Stimulated activated CD8-positive, alpha-beta memory T cell treated with anti-CD3 and anti-CD28 coated beads, Interleukin-2, amount 100 ng/mL, for 48 hours (primary cell): ENCODE measurements at regions not wholly inside any gene's neighbourhood (a gene's known extent, or its start where the extent isn't known, plus 50 kb on each side); places are given as distances from the start of the nearest gene placed in this dataset.

Experiments used
- DNase-seq, 2 donors: peaks; one replicate each; pipeline ENCODE4 v3.0.0-alpha.2; 2020; ENCODE audit warnings: low read depth in 2 of 2

DNA sequence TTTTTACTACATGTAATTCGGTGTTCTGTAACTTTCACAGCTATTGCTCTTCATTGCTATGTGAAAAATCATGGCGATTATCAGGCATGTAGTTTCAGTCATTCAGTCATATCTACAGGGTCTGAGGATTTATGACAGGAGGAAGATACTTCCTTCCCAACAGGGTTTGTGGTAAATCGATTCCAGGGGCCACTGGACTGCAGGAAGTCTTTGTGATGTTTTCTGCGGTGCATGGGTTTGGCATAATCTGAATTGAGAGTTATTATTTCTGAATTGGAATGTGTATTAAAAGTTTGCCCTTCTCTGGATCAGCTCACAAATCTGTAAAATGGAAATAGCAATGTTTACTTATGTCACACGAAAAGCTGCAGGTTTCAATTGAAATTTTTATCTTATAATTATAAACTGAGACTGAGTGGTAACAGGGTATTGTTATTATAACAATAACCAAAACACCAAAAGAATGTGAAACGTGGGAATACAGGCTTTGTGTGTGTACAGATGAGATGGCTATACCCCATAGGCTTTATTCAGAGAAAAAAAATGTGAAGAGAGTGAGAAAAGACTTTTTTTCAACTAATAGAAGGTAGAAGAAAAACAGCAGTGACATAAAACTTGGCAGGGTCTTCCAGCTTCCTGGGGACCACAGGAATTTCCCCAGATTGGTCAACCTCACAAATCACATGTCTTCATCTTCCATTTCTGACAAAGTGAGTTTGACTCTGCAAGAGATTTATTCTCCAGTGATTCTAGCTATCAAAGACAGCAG lies 307.7 kb upstream of the NFE2L3 start:
- DNase-seq: no peak

GRCh38 chr7:25845464-25845863 lies 306.5 kb upstream of the NFE2L3 start:
- DNase-seq: no peak

DNA sequence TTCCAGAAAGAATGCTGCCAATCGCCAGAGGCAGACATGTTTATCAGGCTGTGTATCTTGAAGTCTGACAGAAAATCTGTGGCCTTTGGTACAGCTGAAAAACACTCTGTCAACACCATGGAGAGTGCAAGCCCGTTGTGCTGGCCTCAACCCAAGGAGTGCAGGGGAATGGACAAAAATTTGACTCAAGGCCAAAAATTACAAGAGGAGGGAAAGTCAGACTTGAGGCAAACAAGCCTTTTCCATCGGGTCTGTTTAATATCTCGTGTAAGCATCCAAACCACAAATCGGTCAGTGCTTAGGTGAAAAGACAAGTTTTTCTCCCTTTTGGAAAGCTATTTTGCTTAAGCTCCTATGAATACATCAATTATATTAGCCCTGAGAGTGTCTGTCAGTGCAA lies 305.3 kb upstream of the NFE2L3 start:
- no peak for DNase-seq

DNA sequence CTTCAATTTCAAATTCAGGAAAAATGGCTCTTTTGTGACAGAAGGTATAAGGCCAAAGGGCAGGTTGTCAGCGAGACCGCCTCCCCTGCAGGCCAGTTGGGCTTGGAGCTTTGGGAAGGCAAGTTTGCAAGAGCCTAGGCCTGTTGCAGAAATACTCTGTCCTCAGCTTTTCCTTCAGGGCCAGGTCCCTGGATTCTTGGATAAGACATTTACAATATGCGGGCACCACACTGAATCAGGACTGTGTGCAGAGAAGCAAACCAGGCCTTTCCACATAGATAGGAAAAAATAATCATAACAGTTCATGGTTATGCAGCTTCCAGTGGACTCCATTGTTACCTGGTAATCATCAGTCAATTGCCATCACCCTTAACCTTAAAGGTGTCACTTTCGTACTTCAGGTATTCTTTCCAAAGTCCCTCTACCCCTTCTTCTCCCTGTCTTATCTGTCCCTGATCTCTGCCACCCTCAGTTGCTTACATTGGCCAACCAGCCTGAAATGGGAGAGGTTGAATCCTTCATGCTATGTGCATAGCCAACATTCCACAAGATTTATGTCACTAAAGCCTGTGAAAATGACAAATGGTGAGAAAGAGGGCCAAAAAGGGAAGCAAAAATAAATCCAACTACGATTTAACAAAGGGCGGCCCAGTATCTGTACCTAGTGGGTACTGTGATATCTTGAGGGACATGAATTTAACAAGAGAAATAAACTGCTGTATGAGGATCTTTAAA lies 304.5 kb upstream of the NFE2L3 start:
- no peak for DNase-seq

DNA sequence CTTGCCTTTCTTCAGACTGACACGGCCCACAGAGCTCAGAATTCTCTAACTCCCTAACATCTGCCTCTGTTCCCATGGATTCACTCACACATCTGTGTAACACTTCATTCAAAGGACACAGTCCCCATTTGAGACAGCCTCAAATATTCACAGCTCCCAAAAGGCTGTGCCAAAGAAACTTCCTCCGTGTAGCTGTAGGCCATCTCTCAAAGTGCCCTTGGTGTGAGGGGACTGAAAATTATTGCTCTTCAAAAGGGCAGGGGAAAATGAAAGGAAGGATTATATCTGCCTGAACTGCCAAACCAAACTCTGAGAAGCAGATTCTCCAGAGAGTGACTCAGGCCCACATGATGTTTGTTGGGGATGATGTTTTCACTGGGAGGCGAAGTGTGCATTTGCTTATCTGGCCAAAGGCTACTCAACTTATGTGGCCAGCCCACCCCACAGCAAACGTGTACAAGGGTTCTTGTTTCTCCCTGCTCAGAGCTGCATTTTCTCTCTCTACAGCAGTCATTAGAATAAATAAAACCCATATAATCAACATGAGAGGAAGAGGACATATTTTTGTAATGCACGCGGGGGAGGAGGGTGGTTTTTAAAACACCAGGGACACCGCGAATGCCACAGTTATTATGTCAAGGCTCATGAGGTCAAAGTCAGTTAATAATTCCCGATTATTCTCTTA lies 302.4 kb upstream of the NFE2L3 start:
- no peak for DNase-seq

GRCh38 chr7:25850216-25850615 lies 301.8 kb upstream of the NFE2L3 start:
- DNase-seq: no peak

- DNase-seq: no peak
Measured at GRCh38 chr7:25850735-25851134, 301.3 kb upstream of the NFE2L3 start.

GRCh38 chr7:25851332-25852210 lies 300.4 kb upstream of the NFE2L3 start:
- peak; percentile 48 to 56 for DNase-seq

DNA sequence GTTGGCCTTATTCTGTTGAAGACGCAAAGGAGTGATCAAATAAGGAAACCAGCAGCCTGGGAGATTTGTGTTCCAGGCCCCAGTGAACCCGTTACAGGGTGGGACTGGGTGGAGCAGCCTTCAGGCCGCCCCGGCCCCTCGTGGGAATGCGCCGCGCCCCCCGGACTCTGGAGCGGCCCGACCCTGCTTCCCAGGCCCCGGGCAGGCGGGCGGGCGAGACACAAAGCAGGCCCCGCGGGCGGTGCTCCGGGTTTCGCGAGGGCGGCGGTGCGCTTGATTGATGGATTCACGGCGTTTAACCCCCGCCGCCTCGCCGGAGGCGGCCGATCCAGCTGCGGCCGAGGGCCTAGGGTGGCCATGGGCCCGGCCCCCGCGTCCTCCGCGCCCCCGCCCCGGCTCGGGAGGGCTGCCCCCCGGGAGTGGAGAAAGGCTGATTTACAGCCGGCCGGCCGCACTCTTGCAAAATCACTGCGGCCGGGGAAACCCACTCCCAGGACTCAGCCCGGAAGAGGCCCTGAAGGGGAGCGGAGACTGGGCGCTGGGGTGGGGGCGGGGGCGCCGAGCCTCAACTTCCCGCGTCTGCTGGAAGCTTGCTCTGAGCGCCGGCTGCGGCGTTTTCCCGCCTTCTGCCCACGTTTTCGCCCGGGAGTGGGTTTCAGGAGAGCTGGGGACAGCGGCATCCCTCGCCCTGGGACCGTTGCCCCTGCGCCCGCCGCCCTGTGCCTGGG lies 299.6 kb upstream of the NFE2L3 start:
- no peak for DNase-seq

GRCh38 chr7:25852939-25853271 lies 299.1 kb upstream of the NFE2L3 start:
- DNase-seq: no peak

DNA sequence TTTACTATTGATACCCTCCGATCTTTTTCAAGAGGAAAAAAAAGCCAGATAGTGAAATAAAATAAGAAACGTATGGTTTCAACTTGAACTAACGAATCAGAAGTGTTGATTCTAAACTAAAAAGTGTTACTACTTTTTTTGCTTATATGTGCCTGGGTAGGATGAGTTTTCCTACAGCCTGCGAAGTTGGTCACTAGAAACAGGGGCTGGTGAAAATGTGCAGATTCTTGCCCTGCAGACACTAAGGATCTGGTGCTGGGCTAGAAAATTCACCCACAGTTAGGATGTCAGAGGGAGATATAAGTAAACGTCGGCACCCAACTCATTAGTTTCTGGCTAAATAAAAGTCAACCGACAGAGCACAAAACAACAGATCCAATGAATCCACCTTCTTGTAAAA lies 298.7 kb upstream of the NFE2L3 start:
- no peak for DNase-seq

DNA sequence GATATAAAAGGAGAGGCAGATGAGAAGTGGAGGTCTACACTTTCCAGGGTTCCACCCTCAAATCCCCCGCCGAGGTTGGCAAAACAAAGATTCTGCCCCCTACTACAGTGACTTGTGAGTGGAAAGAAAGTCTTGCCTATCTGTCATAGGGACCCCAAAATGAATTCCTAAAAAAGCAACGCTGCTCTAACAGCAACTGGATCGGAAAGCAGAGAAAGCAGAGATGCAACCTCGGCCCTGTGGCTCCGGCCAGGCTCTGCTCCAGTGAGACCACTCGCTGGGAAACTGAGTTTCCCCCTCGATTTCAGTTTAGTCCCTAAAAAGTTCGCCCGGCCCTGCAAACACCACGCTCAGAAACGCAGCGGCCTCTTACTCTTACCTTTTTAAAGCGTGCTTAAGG lies 297.9 kb upstream of the NFE2L3 start:
- no peak for DNase-seq

DNA sequence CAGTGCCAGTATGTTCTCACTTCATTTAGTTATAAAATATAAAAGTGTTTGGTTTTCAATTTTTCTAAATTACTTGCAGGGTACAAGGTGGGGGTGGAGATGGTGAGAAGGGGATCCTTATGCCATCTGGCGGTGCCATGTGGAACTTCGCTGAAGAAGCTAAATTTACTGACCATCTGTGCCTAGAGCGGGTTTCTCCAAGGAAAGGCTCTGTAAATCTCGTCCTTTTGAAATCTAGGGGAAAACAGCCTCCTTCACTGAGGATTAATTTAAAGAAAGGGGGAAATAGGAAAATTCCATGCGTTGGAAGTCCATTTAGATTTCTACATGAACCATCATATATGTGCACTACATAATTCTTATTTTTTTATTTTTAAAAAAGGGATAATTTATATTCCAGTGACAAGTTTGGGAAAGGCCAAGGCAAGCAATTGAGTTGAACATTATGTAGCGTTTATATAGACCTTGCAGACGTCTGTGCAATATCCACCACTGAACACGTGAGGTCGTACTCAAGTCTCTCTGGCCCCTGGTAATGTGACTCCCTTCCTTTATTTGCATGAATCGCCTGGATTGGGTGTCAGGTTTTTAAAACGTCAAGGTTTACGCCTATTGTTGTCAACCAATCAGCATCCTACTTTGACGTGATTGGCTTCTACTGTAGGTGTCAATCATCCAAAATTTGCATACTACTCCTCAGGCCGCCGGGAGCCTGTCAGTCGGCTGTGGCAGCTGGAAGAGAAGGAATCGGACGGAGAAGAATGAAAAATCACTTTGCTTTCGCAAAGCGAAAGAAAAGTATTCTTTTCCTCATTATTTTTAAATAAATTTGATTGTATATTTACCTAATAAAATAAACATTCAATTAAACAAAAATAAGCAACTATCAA lies 297.1 kb upstream of the NFE2L3 start:
- no peak for DNase-seq

DNA sequence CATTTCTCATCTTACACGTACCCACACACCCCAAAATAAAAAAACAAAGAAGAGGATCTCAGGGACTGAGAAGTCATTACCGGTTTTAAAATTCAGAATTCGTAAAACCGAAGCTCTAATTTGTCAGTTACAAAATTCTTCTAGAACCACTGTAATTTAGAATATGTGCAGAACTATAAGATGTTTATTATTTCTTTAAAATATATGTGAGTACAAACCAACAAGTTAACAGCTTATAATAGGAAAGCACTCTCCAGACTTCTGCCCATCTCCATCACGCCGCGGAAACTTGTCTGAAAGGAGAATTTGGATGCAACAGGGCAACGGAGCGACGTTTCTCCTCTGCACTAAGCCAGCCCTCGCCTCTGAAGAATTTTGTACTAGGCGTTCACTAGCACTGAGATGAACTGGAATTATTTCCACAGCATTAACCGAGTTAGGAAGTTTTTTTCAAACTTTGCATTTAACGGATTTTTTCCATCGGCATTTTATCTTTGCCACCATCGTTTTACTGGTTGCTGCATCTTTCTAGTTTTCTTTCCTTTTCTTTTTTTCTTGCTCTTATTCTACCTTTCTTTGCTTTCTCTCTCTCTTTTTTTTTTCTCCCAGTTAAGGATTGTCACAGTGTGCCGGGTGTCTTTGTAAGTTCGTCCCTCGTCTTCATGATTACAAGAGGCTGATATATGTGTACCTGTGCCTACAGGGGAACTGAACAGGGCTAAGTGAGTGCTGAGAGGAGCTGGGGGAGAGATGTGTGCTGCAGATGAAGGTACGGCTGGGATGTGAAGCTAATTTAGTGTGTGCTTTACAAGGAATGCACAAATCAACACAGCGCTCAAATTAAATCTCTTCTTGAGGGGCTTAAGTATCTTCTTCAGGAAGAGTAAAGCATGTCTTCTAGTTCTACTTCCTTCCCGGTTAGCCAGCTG lies 295.9 kb upstream of the NFE2L3 start:
- no peak for DNase-seq

DNA sequence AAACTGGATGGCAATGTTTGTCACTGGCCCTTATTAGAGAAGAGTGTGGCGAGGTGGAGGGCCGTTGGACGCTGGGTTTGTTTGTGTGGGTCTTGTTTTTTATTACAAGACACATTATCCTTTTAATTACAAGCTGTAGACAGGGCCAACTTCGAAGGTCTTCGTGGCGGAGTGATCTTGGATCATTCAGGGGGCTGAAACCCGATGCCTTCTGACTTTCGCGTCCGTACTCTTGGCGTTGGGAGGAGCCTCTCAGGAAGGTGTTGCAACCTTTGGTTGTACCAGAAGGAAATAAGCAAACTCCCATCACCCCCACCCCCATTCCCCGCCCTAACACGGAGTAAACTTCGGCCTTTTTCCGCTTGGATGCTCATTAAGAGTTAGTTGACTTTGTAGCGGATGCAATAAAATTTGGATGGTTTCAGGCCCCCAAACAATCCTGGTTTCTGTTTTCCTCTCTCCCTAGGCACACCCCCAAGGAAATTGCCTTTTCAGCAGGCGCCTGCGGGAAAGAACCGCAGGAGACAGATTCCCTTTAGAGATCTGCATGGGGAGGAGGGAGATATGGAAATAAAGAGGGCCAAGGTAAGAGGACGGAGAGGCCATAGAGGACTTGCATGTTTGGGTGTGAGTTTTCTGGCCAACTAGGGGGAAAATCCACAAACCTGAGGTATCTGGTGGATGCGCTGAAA lies 294.5 kb upstream of the NFE2L3 start:
- no peak for DNase-seq

DNA sequence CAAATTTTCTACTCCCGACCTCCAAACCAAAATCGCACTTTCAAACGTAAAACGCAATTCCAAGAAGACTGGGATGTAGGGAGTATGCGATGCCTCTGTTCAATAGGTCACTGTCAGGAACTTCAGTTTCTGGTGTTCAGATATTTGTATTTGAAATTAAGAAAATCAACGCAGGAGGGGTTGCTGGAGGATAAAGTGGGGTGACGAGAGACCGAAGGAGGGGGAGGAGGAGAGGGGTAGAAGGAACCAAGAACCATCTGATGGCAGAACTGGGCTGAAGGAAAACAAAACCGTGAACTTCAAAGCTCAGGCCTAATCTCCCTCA lies 293.8 kb upstream of the NFE2L3 start:
- DNase-seq: no peak

DNA sequence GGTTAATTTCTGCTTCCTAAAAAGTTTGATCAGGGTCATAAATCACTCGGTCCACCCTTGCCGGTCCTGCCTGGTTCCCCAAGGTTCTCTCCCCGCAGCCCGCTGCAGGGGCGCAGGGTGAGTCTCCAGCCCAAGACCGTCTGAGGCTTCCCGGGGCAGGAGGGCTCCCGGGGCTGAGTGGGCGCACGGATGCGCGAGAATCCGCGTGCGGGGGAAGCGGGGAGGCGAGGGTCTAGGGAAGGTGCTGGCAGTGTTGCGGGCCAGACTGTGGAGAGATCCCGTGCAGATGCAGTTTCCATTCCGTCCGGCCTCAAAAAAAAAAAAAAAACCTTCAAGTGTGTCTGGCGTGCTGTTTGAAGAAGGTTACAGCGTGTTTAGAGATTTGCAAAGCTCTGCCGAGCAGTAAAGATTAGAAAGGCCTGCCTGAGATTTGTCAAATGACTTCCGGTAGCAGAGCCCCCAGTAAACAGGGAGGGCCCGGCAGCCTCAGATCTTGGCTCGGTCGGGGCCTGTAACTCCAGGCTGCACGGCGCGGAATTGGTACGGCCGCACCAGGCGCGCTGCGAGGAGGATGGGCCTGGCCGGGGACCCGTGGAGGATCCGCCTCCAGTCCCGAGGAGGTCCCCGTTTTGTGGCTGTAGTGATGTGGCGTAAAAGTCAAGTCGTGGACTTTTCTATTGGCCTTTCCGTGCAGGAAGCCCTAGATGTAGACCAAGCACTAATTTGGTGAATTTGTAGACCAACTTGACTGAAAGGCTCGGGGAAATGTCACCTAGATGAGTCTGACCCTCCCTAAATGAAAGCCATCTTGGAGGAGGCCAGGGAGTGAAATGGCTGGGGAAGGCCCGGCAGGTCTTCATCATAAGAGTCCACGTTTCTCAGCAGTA lies 293.2 kb upstream of the NFE2L3 start:
- no peak for DNase-seq
